Stimulated activated CD8-positive, alpha-beta memory T cell treated with anti-CD3 and anti-CD28 coated beads, Interleukin-15, amount 100 ng/mL, for 1 hour (primary cell): ENCODE measurements at regions not wholly inside any gene's neighbourhood (a gene's known extent, or its start where the extent isn't known, plus 50 kb on each side); places are given as distances from the start of the nearest gene placed in this dataset.

ENCODE experiments used
- DNase-seq: peaks from one replicate; pipeline ENCODE4 v3.0.0-alpha.2; 2020; ENCODE audit warnings: low read depth

- DNase-seq = peak; percentile 63
These were observed 212.9 kb upstream of the ARID1B start for GRCh38 chr6:156564127-156564806.

- DNase-seq = no peak
These were observed 213.5 kb upstream of the ARID1B start for GRCh38 chr6:156563714-156564113.

GRCh38 chr6:156562636-156563035 lies 214.5 kb upstream of the ARID1B start:
- DNase-seq = no peak

- DNase-seq = no peak
These were observed 215.2 kb upstream of the ARID1B start for GRCh38 chr6:156562019-156562418.

- no peak for DNase-seq
These were observed 216.7 kb upstream of the ARID1B start for GRCh38 chr6:156560476-156560875.

- DNase-seq = no peak
These were observed 218.0 kb upstream of the ARID1B start for GRCh38 chr6:156559162-156559690.

GRCh38 chr6:156557911-156558259 lies 219.3 kb upstream of the ARID1B start:
- DNase-seq = no peak

- DNase-seq = no peak
These were observed 219.8 kb upstream of the ARID1B start for GRCh38 chr6:156557251-156557910.

- no peak for DNase-seq
These were observed 220.4 kb upstream of the ARID1B start for GRCh38 chr6:156556811-156557210.

GRCh38 chr6:156555116-156555515 lies 222.1 kb upstream of the ARID1B start:
- no peak for DNase-seq

GRCh38 chr6:156554160-156554559 lies 223.0 kb upstream of the ARID1B start:
- no peak for DNase-seq

GRCh38 chr6:156552849-156553248 lies 224.3 kb upstream of the ARID1B start:
- no peak for DNase-seq

GRCh38 chr6:156550949-156551348 lies 226.2 kb upstream of the ARID1B start:
- no peak for DNase-seq

- no peak for DNase-seq
These were observed 231.2 kb upstream of the ARID1B start for GRCh38 chr6:156545931-156546330.

GRCh38 chr6:156545021-156545420 lies 232.2 kb upstream of the ARID1B start:
- no peak for DNase-seq

GRCh38 chr6:156544046-156544445 lies 233.1 kb upstream of the ARID1B start:
- DNase-seq = no peak

- no peak for DNase-seq
These were observed 233.7 kb upstream of the ARID1B start for GRCh38 chr6:156543431-156543830.

GRCh38 chr6:156538875-156539660 lies 238.1 kb upstream of the ARID1B start:
- no peak for DNase-seq

GRCh38 chr6:156534594-156534993 lies 242.6 kb upstream of the ARID1B start:
- DNase-seq = no peak

- DNase-seq = no peak
These were observed 243.2 kb upstream of the ARID1B start for GRCh38 chr6:156533872-156534524.

GRCh38 chr6:156526081-156526480 lies 251.1 kb upstream of the ARID1B start:
- no peak for DNase-seq

GRCh38 chr6:156525541-156525940 lies 251.6 kb upstream of the ARID1B start:
- no peak for DNase-seq
